ENCODE measurements at regions not wholly inside any gene's neighbourhood (a gene's known extent, or its start where the extent isn't known, plus 50 kb on each side); places are given as distances from the start of the nearest gene placed in this dataset.

GRCh38 chr6:77177470-77177869 is 285.8 kb downstream of the HTR1B start:
- H3K9me3 ChIP-seq = no peaks in the 10 kb centered on the region
- H3K36me3 ChIP-seq = no peaks in the 10 kb centered on the region
- no peak overlapping the region for H3K4me3 ChIP-seq
- DNase-seq = no peak
- H3K27me3 ChIP-seq = no peaks in the 10 kb centered on the region
- no peaks in the 10 kb centered on the region for H3K4me1 ChIP-seq
- TF ChIP-seq CTCF (IDR thresholded peaks at IDR 0.05) (no peak), POLR2A (IDR thresholded peaks at IDR 0.05) (no peak)
- no peak overlapping the region for H3K27ac ChIP-seq

GRCh38 chr6:77173472-77174074 is 289.7 kb downstream of the HTR1B start:
- Histone ChIP-seq H3K27me3 (no peaks in the 10 kb centered on the region), H3K9me3 (no peaks in the 10 kb centered on the region), H3K27ac (no peak overlapping the region), H3K4me1 (no peaks in the 10 kb centered on the region), H3K36me3 (no peaks in the 10 kb centered on the region), H3K4me3 (no peak overlapping the region)
- no peak for DNase-seq
- no peak for TF ChIP-seq CTCF (IDR thresholded peaks at IDR 0.05)
- no peak for TF ChIP-seq POLR2A (IDR thresholded peaks at IDR 0.05)

- Histone ChIP-seq H3K9me3 (no peaks in the 10 kb centered on the region), H3K36me3 (no peaks in the 10 kb centered on the region), H3K4me1 (no peaks in the 10 kb centered on the region), H3K4me3 (no peak overlapping the region), H3K27ac (no peak overlapping the region), H3K27me3 (no peaks in the 10 kb centered on the region)
- no peak for DNase-seq
- TF ChIP-seq POLR2A (IDR thresholded peaks at IDR 0.05) (no peak), CTCF (IDR thresholded peaks at IDR 0.05) (no peak)
These were observed 290.7 kb downstream of the HTR1B start for GRCh38 chr6:77172578-77172977.

- no peak for DNase-seq
- Histone ChIP-seq H3K4me3 (no peak overlapping the region), H3K27me3 (no peaks in the 10 kb centered on the region), H3K27ac (no peak overlapping the region), H3K9me3 (peaks cover 0 to 6% (median 0%) of the 10 kb centered on the region in 4 donors), H3K36me3 (no peaks in the 10 kb centered on the region), H3K4me1 (no peaks in the 10 kb centered on the region)
- TF ChIP-seq CTCF (IDR thresholded peaks at IDR 0.05) (no peak), POLR2A (IDR thresholded peaks at IDR 0.05) (no peak)
These were observed 303.6 kb downstream of the HTR1B start for GRCh38 chr6:77159730-77160129.

GRCh38 chr6:77151241-77151640 is 312.1 kb downstream of the HTR1B start:
- Histone ChIP-seq H3K27me3 (no peaks in the 10 kb centered on the region), H3K9me3 (no peaks in the 10 kb centered on the region), H3K4me3 (no peak overlapping the region), H3K4me1 (no peaks in the 10 kb centered on the region), H3K27ac (no peak overlapping the region), H3K36me3 (no peaks in the 10 kb centered on the region)
- no peak for TF ChIP-seq CTCF (IDR thresholded peaks at IDR 0.05)
- DNase-seq = no peak

GRCh38 chr6:77150736-77151135 is 312.6 kb downstream of the HTR1B start:
- Histone ChIP-seq H3K36me3 (no peaks in the 10 kb centered on the region), H3K4me1 (no peaks in the 10 kb centered on the region), H3K27ac (no peak overlapping the region), H3K27me3 (no peaks in the 10 kb centered on the region), H3K4me3 (no peak overlapping the region), H3K9me3 (no peaks in the 10 kb centered on the region)
- no peak for DNase-seq
- TF ChIP-seq CTCF (IDR thresholded peaks at IDR 0.05) (no peak), POLR2A (IDR thresholded peaks at IDR 0.05) (no peak)

Measured in Peyer's patch (tissue), 4 donors.